ENCODE measurements at regions not wholly inside any gene's neighbourhood (a gene's known extent, or its start where the extent isn't known, plus 50 kb on each side); places are given as distances from the start of the nearest gene placed in this dataset.
"Not testable (repeated sequence)": the region's sequence is repeated elsewhere in the genome, so short reads cannot be mapped to it uniquely, and the experiment has no call there.

DNA sequence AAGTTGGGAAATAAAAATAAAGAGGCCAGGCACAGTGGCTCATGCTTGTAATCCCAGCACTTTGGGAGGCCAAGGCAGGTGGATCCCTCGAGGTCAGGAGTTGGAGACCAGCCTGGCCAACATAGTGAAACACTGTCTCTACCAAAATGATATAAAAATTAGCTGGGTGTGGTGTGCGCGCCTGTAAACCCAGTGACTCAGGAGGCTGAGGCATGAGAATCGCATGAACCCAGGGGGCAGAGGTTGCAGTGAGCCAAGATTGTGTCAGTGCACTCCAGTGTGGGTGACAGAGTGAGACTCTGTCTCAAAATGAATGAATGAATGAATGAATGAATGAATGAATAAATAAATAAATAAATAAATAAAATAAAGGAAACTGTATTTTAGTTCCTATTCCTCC, 93.9 kb downstream of the SPRY4 start:
- TF ChIP-seq, protein P1, sequence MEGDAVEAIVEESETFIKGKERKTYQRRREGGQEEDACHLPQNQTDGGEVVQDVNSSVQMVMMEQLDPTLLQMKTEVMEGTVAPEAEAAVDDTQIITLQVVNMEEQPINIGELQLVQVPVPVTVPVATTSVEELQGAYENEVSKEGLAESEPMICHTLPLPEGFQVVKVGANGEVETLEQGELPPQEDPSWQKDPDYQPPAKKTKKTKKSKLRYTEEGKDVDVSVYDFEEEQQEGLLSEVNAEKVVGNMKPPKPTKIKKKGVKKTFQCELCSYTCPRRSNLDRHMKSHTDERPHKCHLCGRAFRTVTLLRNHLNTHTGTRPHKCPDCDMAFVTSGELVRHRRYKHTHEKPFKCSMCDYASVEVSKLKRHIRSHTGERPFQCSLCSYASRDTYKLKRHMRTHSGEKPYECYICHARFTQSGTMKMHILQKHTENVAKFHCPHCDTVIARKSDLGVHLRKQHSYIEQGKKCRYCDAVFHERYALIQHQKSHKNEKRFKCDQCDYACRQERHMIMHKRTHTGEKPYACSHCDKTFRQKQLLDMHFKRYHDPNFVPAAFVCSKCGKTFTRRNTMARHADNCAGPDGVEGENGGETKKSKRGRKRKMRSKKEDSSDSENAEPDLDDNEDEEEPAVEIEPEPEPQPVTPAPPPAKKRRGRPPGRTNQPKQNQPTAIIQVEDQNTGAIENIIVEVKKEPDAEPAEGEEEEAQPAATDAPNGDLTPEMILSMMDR (IDR thresholded peaks at IDR 0.05; ENCODE audit: low read depth, low read length) = not testable (repeated sequence)
- not testable (repeated sequence) for TF ChIP-seq EZH2phosphoT487 (IDR thresholded peaks at IDR 0.05; ENCODE audit: low read depth)

Data from OCI-LY3 (cell line).